HEK293 (cell line): ENCODE measurements at regions not wholly inside any gene's neighbourhood (a gene's known extent, or its start where the extent isn't known, plus 50 kb on each side); places are given as distances from the start of the nearest gene placed in this dataset.

Experiments used
- CTCF ChIA-PET: fragments of 350-600 bp; formaldehyde crosslinking; extraction: SDS; loops from one replicate; lab custom pipeline; 2021; ENCODE audit warnings: antibody characterized with exemption; lab: Yijun Ruan, JAX
- POLR2A ChIA-PET: fragments of 300-600 bp; formaldehyde crosslinking; extraction: SDS; loops from one replicate; lab custom pipeline; 2020; ENCODE audit warnings: antibody characterized with exemption, inconsistent platforms; lab: Yijun Ruan, JAX
- H3K27ac ChIP-seq: fragments of 200-500 bp; sonication (Bioruptor generic); 2 replicates; pipeline ENCODE4 v1.5.1; 2014; ENCODE audit warnings: low read depth, low read length, control low read depth, inconsistent platforms; ENCODE audit errors: extremely low read depth
- H3K36me3 ChIP-seq, 2 experiments: fragments of 200-500 bp in 1 of 2; sonication (Bioruptor generic) in 1 of 2; 1 replicate in 1 of 2; 2 replicates in 1 of 2; pipeline ENCODE4 v1.5.1; 2014 to 2017; ENCODE audit warnings: inconsistent platforms in 2 of 2, low read length in 2 of 2; ENCODE audit not compliant: control insufficient read depth in 2 of 2, insufficient read depth in 1 of 2
- H3K4me1 ChIP-seq: fragments of 200-500 bp; sonication (Bioruptor generic); 2 replicates; pipeline ENCODE4 v1.5.1; 2014; ENCODE audit warnings: mild to moderate bottlenecking, low read length, inconsistent platforms; ENCODE audit not compliant: control insufficient read depth, insufficient read depth
- H3K4me3 ChIP-seq: 2 replicates; pipeline ENCODE4 v1.5.1; 2011; ENCODE audit warnings: low read depth, mild to moderate bottlenecking, control low read depth, low read length, moderate library complexity
- H3K9me3 ChIP-seq: fragments of 200-500 bp; sonication (Bioruptor generic); 2 replicates; pipeline ENCODE4 v1.5.1; 2014; ENCODE audit warnings: low read depth, low read length, inconsistent platforms; ENCODE audit not compliant: control insufficient read depth, insufficient read depth
- EGR2 ChIP-seq: fragments of 450-650 bp; formaldehyde crosslinking; IDR thresholded peaks from 2 replicates; pipeline ENCODE4 v1.5.1; 2016; ENCODE audit warnings: low read depth, missing biosample characterization, missing genetic modification characterization
- GLIS1 ChIP-seq: fragments of 450-650 bp; formaldehyde crosslinking; IDR thresholded peaks from 2 replicates; pipeline ENCODE4 v1.5.1; 2016; ENCODE audit warnings: missing biosample characterization, missing genetic modification characterization
- MEIS1 ChIP-seq: sonication (generic); formaldehyde crosslinking; IDR thresholded peaks from 2 replicates; pipeline ENCODE4 v1.8.1; 2022; ENCODE audit warnings: missing genetic modification reagents, mild to moderate bottlenecking, borderline replicate concordance
- PRDM10 ChIP-seq: fragments of 450-650 bp; formaldehyde crosslinking; IDR thresholded peaks from 2 replicates; pipeline ENCODE4 v1.5.1; 2016; ENCODE audit warnings: missing biosample characterization, missing genetic modification characterization
- SCRT1 ChIP-seq: fragments of 450-650 bp; formaldehyde crosslinking; IDR thresholded peaks from 2 replicates; pipeline ENCODE4 v1.5.1; 2016; ENCODE audit warnings: missing biosample characterization, missing genetic modification characterization, borderline replicate concordance
- SCRT2 ChIP-seq: fragments of 450-650 bp; formaldehyde crosslinking; IDR thresholded peaks from 2 replicates; pipeline ENCODE4 v1.5.1; 2016; ENCODE audit warnings: missing biosample characterization, missing genetic modification characterization
- ZBTB20 ChIP-seq: fragments of 450-650 bp; formaldehyde crosslinking; IDR thresholded peaks from 2 replicates; pipeline ENCODE4 v1.5.1; 2016; ENCODE audit warnings: missing biosample characterization, missing genetic modification characterization
- ZBTB8A ChIP-seq: fragments of 450-650 bp; formaldehyde crosslinking; IDR thresholded peaks from 2 replicates; pipeline ENCODE4 v1.5.1; 2016; ENCODE audit warnings: missing biosample characterization, missing genetic modification characterization
- ZNF10 ChIP-seq: fragments of 450-650 bp; formaldehyde crosslinking; IDR thresholded peaks from 2 replicates; pipeline ENCODE4 v1.5.1; 2017; ENCODE audit warnings: missing biosample characterization, missing genetic modification characterization
- ZNF350 ChIP-seq: fragments of 450-650 bp; formaldehyde crosslinking; IDR thresholded peaks from 2 replicates; pipeline ENCODE4 v1.5.0; 2017; ENCODE audit warnings: missing biosample characterization, mild to moderate bottlenecking, missing genetic modification characterization
- ZNF423 ChIP-seq: fragments of 450-650 bp; formaldehyde crosslinking; IDR thresholded peaks from 2 replicates; pipeline ENCODE4 v1.5.1; 2016; ENCODE audit warnings: missing biosample characterization, missing genetic modification characterization
- ZNF501 ChIP-seq: fragments of 450-650 bp; formaldehyde crosslinking; IDR thresholded peaks from 2 replicates; pipeline ENCODE4 v1.5.1; 2016; ENCODE audit warnings: missing biosample characterization, missing genetic modification characterization
- ZNF654 ChIP-seq: fragments of 450-650 bp; formaldehyde crosslinking; IDR thresholded peaks from 2 replicates; pipeline ENCODE4 v1.5.1; 2016; ENCODE audit warnings: low read depth, missing biosample characterization, missing genetic modification characterization
- ZNF660 ChIP-seq: fragments of 450-650 bp; IDR thresholded peaks from 2 replicates; pipeline ENCODE4 v1.5.1; 2018; ENCODE audit warnings: missing biosample characterization, mild to moderate bottlenecking, missing genetic modification characterization
- ZSCAN4 ChIP-seq: fragments of 450-650 bp; formaldehyde crosslinking; IDR thresholded peaks from 2 replicates; pipeline ENCODE4 v1.5.1; 2017; ENCODE audit warnings: missing biosample characterization, missing genetic modification characterization
- TF ChIP-seq, protein P1 (sequence below): fragments of 450-650 bp; formaldehyde crosslinking; IDR thresholded peaks from 2 replicates; pipeline ENCODE4 v1.5.1; 2016; ENCODE audit warnings: missing biosample characterization, missing genetic modification characterization
- TF ChIP-seq, protein P2 (sequence below): IDR thresholded peaks from 2 replicates; pipeline ENCODE4 v1.6.1; 2011; ENCODE audit warnings: mild to moderate bottlenecking, low read depth, low read length, borderline replicate concordance

DNA sequence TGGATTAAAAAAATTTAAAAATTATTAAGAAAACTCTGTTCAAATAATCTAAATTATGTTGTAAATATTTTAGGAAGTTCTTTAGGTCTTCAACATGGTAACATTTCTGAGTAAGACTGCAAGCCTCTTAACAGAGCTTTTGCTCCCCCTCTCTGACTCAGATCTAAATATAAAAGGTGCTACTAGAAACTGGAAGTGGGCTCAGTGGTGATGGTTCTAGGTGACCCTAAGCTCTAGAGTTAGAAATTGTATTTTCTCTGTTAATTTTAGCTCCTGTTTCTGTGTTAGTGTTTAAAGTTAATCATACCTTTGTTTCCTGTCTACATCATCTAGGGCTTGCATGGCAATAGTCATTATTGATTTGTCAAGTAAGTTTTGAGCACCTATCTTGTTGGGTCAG, 159.9 kb upstream of the MEIS2 start (continued):
- TF ChIP-seq, protein P1, sequence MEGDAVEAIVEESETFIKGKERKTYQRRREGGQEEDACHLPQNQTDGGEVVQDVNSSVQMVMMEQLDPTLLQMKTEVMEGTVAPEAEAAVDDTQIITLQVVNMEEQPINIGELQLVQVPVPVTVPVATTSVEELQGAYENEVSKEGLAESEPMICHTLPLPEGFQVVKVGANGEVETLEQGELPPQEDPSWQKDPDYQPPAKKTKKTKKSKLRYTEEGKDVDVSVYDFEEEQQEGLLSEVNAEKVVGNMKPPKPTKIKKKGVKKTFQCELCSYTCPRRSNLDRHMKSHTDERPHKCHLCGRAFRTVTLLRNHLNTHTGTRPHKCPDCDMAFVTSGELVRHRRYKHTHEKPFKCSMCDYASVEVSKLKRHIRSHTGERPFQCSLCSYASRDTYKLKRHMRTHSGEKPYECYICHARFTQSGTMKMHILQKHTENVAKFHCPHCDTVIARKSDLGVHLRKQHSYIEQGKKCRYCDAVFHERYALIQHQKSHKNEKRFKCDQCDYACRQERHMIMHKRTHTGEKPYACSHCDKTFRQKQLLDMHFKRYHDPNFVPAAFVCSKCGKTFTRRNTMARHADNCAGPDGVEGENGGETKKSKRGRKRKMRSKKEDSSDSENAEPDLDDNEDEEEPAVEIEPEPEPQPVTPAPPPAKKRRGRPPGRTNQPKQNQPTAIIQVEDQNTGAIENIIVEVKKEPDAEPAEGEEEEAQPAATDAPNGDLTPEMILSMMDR (tag by site-specific recombination) = no peak
- TF ChIP-seq ZNF423 (no peak), ZNF501 (tag by site-specific recombination) (no peak), GLIS1 (tag by site-specific recombination) (no peak), ZNF10 (no peak), MEIS1 (CRISPR knock-in tag) (no peak)

- CTCF ChIA-PET = interaction anchor here (0.5 kb wide), 1 partner anchor 983 kb away, joined by 3 read pairs; no protein-coding TSS in a partner anchor
- Histone ChIP-seq H3K36me3 (no peaks in the 10 kb centered on the region), H3K4me3 (no peak overlapping the region), H3K9me3 (no peaks in the 10 kb centered on the region), H3K27ac (no peak overlapping the region), H3K4me1 (no peaks in the 10 kb centered on the region)
- POLR2A ChIA-PET = no interaction called here
- TF ChIP-seq ZBTB8A (tag by site-specific recombination) = no peak
- no peak for TF ChIP-seq ZSCAN4
Measured at GRCh38 chr15:37261685-37262084, 161.3 kb upstream of the MEIS2 start.

GRCh38 chr15:37262922-37263608, 162.7 kb upstream of the MEIS2 start:
- CTCF ChIA-PET = interaction anchor here (0.6 kb wide), 1 partner anchor 354 kb away, joined by 4 read pairs; no protein-coding TSS in a partner anchor
- Histone ChIP-seq H3K27ac (no peak overlapping the region), H3K4me3 (no peak overlapping the region), H3K36me3 (no peaks in the 10 kb centered on the region), H3K9me3 (no peaks in the 10 kb centered on the region), H3K4me1 (no peaks in the 10 kb centered on the region)
- no peak for TF ChIP-seq ZNF350
- no peak for TF ChIP-seq SCRT1 (tag by site-specific recombination)
- TF ChIP-seq ZBTB20 = no peak
- POLR2A ChIA-PET = no interaction called here

- CTCF ChIA-PET = no interaction called here
- POLR2A ChIA-PET = no interaction called here
- Histone ChIP-seq H3K27ac (no peak overlapping the region), H3K4me3 (no peak overlapping the region), H3K36me3 (no peaks in the 10 kb centered on the region), H3K4me1 (no peaks in the 10 kb centered on the region), H3K9me3 (no peaks in the 10 kb centered on the region)
- no peak for TF ChIP-seq EGR2
- 0 out of 2 replicates have a peak, but pooled peaks have one; percentile 6 for TF ChIP-seq ZNF654
- no peak for TF ChIP-seq ZNF660 (tag by site-specific recombination)
- TF ChIP-seq, protein P2, sequence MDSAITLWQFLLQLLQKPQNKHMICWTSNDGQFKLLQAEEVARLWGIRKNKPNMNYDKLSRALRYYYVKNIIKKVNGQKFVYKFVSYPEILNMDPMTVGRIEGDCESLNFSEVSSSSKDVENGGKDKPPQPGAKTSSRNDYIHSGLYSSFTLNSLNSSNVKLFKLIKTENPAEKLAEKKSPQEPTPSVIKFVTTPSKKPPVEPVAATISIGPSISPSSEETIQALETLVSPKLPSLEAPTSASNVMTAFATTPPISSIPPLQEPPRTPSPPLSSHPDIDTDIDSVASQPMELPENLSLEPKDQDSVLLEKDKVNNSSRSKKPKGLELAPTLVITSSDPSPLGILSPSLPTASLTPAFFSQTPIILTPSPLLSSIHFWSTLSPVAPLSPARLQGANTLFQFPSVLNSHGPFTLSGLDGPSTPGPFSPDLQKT = no peak
- TF ChIP-seq SCRT2 (tag by site-specific recombination) = no peak
- no peak for TF ChIP-seq PRDM10 (tag by site-specific recombination)
Measured at GRCh38 chr15:37289109-37289765, 188.9 kb upstream of the MEIS2 start.
